NCI-H524 treated with DMSO at 0.1 percent for 48 hours (cell line): ENCODE measurements at regions not wholly inside any gene's neighbourhood (a gene's known extent, or its start where the extent isn't known, plus 50 kb on each side); places are given as distances from the start of the nearest gene placed in this dataset.
"Not testable (repeated sequence)": the region's sequence is repeated elsewhere in the genome, so short reads cannot be mapped to it uniquely, and the experiment has no call there.

ENCODE experiments used
- DNase-seq: peaks from one replicate; lab custom pipeline; 2025; lab: John Stamatoyannopoulos, UW

DNA sequence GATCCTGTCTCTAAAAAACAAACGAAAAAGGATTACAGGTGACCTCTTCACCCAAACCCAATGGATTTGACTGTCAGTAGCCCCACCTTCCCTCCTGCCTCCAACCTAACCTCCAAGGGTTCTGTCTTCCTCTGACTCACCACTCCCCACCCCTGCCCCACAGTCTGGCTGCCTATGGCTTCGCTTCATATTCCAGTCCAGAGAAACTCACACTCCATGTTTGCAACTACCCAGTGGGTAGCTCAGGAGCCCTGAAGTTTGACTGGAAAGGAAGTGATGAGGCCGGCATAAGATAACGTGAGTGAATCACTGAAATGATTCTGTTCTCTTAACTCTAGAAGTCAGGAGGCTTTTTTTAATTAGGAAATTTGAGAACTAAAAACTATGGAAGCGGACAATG, 303.9 kb downstream of the FOXO1 start:
- no peak for DNase-seq

- DNase-seq = no peak
Measured at GRCh38 chr13:40363653-40364052, 302.8 kb downstream of the FOXO1 start.

DNA sequence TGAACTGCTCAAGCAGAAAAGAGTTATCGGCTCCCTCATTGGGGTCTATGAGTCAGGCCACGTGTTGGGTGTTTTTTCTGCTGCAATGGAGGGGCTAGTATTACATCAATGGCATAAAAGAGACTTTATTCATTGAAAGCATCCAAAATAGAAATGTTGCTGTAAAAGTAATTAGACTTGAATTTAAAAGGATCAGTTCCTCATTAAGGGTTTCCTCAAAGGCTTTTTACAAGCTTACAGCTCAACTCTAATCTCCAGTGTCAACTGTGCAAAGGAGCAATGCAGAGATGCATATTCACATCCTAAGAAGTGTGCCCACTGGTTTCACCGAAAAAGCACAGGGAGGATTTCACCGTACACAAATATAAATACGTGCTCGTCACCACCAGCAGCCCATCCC, 300.3 kb downstream of the FOXO1 start:
- no peak for DNase-seq

GRCh38 chr13:40368127-40368891, 298.1 kb downstream of the FOXO1 start:
- DNase-seq = no peak

- no peak for DNase-seq
Measured at GRCh38 chr13:40370661-40371060, 295.8 kb downstream of the FOXO1 start.

- DNase-seq = peak; percentile 23
Measured at GRCh38 chr13:40371531-40372125, 294.8 kb downstream of the FOXO1 start.

GRCh38 chr13:40373608-40374007, 292.8 kb downstream of the FOXO1 start:
- DNase-seq = not testable (repeated sequence)

- DNase-seq = no peak
Measured at GRCh38 chr13:40375489-40376171, 290.8 kb downstream of the FOXO1 start.

DNA sequence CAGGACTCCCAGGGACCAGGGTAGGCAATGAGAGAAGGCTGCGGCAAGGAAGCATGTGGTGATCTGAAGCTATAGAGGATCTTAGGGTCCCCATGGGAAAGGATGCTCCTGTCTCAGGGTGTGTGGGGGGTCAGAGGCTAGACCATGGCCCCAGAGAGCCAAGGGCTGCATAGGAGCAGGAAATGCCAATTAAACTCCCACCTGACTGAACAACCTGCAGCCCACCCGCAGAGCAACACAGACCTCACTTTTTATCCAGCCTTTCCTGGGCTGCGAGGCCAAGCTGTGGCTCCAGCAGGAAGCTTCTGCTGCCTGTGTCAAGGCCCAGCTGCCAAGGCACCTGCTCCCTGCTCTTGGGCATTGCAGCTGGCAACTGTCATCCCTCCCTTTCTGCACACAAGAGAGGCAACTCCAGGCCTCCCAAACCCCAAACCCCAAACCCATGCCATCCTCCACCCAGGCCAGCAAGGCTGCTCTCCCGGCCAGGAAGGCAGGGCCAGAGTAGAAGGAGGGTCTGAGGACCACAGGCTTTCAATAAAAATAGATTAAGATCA, 290.1 kb downstream of the FOXO1 start:
- DNase-seq = peak; percentile 46

DNA sequence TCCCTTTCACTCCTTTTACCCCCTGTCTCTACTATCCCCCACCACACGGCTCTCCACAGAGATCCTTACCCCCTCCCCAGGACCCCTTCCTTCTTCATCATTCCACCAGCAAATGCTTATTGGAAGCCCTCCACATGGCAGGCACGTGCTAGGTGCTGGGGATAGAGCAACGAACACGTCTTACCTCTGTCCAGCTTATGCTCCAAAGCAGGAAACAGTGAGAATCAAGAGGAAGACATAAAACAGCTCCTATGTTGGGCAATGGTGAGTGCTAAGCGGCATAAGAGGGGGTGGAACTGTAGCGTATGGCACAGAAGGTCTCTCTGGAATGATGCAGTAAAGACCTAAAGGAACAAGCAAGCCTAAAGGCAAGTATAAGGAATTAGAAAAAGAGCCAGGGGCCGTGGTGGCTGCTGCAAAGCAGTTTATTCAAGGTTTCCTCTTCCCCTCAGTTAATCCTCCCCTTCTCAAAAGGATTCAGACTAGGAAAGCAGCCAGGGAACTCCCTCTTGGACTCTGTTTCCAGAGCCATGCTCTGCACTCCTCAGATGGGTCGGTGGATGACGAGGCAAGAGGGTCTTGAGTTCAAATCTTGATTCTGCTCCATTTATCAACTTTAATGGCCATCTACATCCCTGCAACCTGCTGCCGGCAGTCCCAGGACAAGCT, 289.4 kb downstream of the FOXO1 start:
- no peak for DNase-seq

- DNase-seq = no peak
Measured at GRCh38 chr13:40377783-40378182, 288.7 kb downstream of the FOXO1 start.

DNA sequence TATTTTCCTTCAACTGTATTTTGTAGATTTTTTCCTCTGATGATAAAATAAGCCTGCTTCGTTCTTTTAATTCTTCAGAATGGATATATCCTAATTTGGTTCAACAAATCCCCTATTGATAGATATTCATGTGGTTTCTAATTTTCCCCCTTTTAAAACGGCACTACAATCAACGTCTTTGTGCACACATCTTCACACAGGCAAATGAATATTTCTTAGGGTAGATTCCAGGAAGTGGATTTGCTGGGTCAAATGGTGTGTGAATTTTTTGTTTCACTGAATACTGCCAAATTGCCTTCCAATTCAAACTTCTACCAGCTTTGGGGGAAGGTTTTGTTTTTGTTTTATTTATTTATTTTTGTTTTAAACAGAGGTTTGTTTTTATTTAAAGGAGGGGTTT, 287.2 kb downstream of the FOXO1 start:
- no peak for DNase-seq

DNA sequence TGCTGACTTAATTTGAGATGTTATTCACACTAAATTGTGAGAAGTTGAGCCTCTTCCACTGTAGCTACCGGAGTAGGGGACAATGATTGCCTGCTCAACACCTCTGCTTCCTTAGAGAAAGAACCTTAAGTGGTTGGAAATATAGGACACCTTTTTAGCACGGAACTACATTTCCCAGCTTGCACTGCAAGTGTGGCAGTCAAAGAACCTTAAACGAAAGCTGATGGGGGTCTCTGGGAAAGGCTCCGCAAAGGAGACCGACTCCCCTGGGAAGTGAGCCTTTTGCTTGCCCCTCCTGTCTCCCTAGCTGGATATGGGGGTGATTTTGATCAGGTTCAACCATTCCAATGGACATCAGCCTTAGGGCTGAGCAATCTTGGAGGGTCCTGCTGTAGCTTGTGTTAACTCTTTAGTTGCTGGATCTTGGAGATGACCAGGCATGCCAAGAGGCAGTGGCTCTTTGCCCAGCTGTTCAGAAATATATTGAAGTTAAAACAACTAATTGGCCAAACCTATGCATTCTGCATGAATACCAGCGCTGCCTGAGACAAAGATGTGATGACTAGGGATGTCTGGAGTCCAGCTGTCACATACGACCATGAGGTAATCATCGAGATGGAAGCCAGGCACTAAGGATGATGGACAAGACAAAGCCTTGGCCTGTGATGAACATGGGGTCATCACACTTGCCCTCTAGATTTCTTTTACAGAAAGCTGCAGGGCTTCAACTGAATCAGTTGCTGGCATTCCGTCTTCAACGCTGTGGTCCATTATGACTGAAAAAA, 286.5 kb downstream of the FOXO1 start:
- no peak for DNase-seq

GRCh38 chr13:40381935-40382764, 284.3 kb downstream of the FOXO1 start:
- no peak for DNase-seq

GRCh38 chr13:40383132-40383531, 283.3 kb downstream of the FOXO1 start:
- DNase-seq = no peak

GRCh38 chr13:40383885-40384284, 282.6 kb downstream of the FOXO1 start:
- DNase-seq = no peak

DNA sequence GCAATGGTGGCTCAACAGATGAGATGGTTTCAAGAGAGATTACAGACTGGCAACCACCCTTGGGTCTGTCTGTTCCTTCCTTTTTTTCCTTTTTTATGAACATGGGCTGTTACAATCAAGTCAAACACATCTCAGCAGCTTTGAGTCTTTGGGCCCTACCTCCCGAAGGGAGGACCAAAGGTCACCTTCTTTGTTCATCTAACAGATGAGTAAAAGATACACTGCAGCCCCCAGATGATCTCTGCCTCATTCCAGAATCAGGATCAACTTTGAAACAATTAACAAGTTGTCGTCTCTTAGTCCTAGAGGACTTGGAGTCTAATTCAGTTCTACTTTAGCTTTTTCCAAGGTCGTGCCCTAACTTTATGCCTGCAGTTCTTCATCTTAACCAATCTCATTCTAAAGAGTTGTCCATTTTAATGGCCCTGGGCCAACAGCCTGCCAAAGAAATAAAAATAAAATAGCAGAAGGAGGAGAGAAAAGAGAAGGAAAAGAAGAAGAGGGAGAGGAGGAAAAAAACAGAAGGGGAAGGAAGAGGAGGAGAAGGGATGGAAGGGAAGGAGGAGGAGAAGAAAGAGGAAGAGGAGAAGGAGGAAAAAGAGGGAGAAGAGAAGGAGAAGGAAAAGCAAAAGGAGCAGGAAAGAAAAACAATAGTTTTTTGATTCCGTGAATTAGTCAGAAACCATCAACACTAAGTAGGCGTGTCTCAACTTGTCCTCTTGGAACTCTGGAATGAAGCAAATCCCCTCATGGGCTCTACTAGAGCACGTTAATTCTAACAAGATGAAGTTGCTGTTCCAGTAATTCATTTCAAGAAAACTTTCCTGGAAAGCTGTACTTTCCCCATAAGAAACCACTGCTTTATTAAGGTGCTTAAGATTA, 281.2 kb downstream of the FOXO1 start:
- no peak for DNase-seq

DNA sequence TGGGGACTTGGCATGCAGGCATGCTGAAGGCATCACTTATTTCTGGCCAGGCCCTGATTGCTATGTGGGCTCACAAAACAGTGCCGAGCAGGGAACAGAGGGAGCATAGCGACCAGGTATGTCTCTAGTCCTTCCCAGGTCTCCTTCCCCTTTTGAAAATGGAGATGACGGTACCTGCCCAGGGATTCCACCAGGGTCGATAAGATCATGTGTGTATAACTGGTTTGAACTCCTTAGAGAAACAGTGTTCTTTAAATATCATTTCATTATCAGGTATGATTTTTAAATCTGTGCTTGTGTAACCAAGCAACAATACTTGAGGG, 280.6 kb downstream of the FOXO1 start:
- no peak for DNase-seq

DNA sequence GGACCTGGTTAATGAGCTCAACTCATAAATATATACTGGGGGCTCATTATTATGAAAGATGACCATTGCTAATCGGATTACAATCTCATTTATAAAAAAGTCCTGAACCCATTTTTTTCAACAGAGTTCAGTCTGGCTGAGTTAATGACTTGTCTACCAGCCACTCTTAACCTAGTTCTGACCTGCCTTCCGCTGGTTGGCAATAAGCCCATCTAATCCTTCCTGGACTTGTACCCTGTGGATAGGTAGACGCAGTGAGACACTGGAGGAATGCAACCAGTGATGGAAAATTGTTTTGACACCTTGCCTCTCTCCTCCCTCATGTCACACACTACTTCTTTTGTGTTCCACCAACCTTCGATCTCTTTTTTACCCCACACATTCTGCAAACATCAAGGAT, 279.9 kb downstream of the FOXO1 start:
- no peak for DNase-seq

DNA sequence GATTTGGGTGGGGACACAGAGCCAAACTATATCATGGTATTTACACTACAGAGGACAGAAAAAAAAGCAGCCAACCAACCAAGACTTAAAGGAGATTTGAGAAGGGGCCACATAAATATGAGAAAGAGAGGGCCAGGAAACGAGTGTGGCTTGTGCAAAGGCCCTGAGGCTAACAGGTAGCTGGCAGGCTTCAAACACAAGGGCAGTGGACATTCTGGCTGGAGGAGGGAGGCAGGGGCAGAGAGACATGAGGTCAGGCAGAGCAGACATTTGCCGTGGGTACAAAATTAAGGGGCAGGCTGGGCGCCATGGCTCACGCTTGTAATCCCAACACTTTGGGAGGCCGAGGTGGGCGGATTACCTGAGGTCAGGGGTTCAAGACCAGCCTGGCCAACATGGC, 278.7 kb downstream of the FOXO1 start:
- DNase-seq = no peak
